BE2C (cell line): ENCODE measurements at regions not wholly inside any gene's neighbourhood (a gene's known extent, or its start where the extent isn't known, plus 50 kb on each side); places are given as distances from the start of the nearest gene placed in this dataset.

Source experiments
- DNase-seq: peaks from one replicate; pipeline ENCODE4 v3.0.0-alpha.2; 2020
- H3K27me3 ChIP-seq: fragments of 250-450 bp; sonication (Bioruptor Pico); 2 replicates; pipeline ENCODE4 v1.5.1; 2020; ENCODE audit warnings: mild to moderate bottlenecking
- H3K36me3 ChIP-seq: fragments of 250-450 bp; sonication (Bioruptor Pico); 2 replicates; pipeline ENCODE4 v1.5.1; 2020; ENCODE audit warnings: mild to moderate bottlenecking
- H3K4me1 ChIP-seq: fragments of 250-450 bp; sonication (Bioruptor Pico); 2 replicates; pipeline ENCODE4 v1.5.1; 2020
- H3K4me3 ChIP-seq: 2 replicates; pipeline ENCODE4 v1.5.1; 2011; ENCODE audit warnings: low read depth, low read length
- H3K9me3 ChIP-seq: fragments of 250-450 bp; sonication (Bioruptor Pico); 2 replicates; pipeline ENCODE4 v1.5.1; 2020
- CTCF ChIP-seq: IDR thresholded peaks from 2 replicates; pipeline ENCODE4 v1.5.1; 2012; ENCODE audit warnings: mild to moderate bottlenecking, low read depth, low read length

- no peaks in the 10 kb centered on the region; the same call in 1 of the 2 replicates for H3K4me1 ChIP-seq
- no peak for TF ChIP-seq CTCF
- no peaks in the 10 kb centered on the region for H3K36me3 ChIP-seq
- no peak for DNase-seq
- H3K4me3 ChIP-seq: no peak overlapping the region
- no peaks in the 10 kb centered on the region for H3K27me3 ChIP-seq
- H3K9me3 ChIP-seq: no peaks in the 10 kb centered on the region
These were observed 60.8 kb upstream of the ARRDC3 start for GRCh38 chr5:91443761-91444467.

GRCh38 chr5:91443023-91443422 is 59.9 kb upstream of the ARRDC3 start:
- no peak for DNase-seq
- no peaks in the 10 kb centered on the region; the same call in 1 of the 2 replicates for H3K4me1 ChIP-seq
- H3K4me3 ChIP-seq: no peak overlapping the region
- TF ChIP-seq CTCF: no peak
- H3K36me3 ChIP-seq: no peaks in the 10 kb centered on the region
- no peaks in the 10 kb centered on the region for H3K27me3 ChIP-seq
- H3K9me3 ChIP-seq: no peaks in the 10 kb centered on the region

GRCh38 chr5:91441082-91441481 is 58.0 kb upstream of the ARRDC3 start:
- H3K36me3 ChIP-seq: no peaks in the 10 kb centered on the region
- no peaks in the 10 kb centered on the region for H3K4me1 ChIP-seq
- H3K27me3 ChIP-seq: no peaks in the 10 kb centered on the region
- DNase-seq: no peak
- H3K4me3 ChIP-seq: no peak overlapping the region
- H3K9me3 ChIP-seq: no peaks in the 10 kb centered on the region
- TF ChIP-seq CTCF: no peak

GRCh38 chr5:91438871-91439270 is 55.8 kb upstream of the ARRDC3 start:
- TF ChIP-seq CTCF: no peak
- Histone ChIP-seq H3K4me3 (no peak overlapping the region), H3K27me3 (no peaks in the 10 kb centered on the region), H3K36me3 (no peaks in the 10 kb centered on the region), H3K4me1 (peaks cover under 1% of the 10 kb centered on the region; the same call in 1 of the 2 replicates), H3K9me3 (peaks cover under 1% of the 10 kb centered on the region; the same call in 1 of the 2 replicates)
- no peak for DNase-seq

GRCh38 chr5:91436241-91436640 is 53.1 kb upstream of the ARRDC3 start:
- no peak overlapping the region for H3K4me3 ChIP-seq
- no peaks in the 10 kb centered on the region for H3K27me3 ChIP-seq
- no peak for DNase-seq
- peaks cover 3% of the 10 kb centered on the region; the same call in 1 of the 2 replicates for H3K4me1 ChIP-seq
- no peaks in the 10 kb centered on the region for H3K36me3 ChIP-seq
- H3K9me3 ChIP-seq: peaks cover 4% of the 10 kb centered on the region; the same call in 1 of the 2 replicates
- no peak for TF ChIP-seq CTCF

- TF ChIP-seq CTCF: no peak
- Histone ChIP-seq H3K4me3 (no peak overlapping the region), H3K4me1 (peaks cover 3% of the 10 kb centered on the region; the same call in 1 of the 2 replicates), H3K27me3 (no peaks in the 10 kb centered on the region), H3K36me3 (no peaks in the 10 kb centered on the region), H3K9me3 (peaks cover 4% of the 10 kb centered on the region; the same call in 1 of the 2 replicates)
- no peak for DNase-seq
These were observed 51.2 kb upstream of the ARRDC3 start for GRCh38 chr5:91434348-91434747.
